ENCODE measurements at regions not wholly inside any gene's neighbourhood (a gene's known extent, or its start where the extent isn't known, plus 50 kb on each side); places are given as distances from the start of the nearest gene placed in this dataset.

DNA sequence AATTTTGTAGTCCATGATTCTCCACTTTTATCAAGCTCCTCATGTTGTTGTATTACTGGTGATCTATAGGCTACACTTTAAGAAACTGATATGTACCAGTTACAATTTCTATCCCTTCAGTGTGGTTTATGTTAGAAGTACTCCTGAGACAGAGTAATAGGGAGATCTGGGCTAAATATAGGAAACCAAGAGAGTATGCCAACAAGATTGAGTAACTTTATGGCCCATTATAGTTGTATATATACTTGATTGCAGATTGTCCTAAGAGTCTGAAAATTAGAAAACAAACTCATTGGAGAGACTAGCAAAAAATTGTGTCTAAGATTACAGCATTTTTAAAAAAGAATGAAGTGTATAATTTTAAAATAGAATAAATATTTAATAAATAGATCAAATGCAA is 605.6 kb downstream of the XIRP2 start:
- no peak overlapping the region for H3K4me3 Mint-ChIP-seq (ENCODE audit: unreplicated experiment)
- no peaks in the 10 kb centered on the region for H3K27me3 Mint-ChIP-seq (ENCODE audit: unreplicated experiment)
- TF ChIP-seq, protein P1, sequence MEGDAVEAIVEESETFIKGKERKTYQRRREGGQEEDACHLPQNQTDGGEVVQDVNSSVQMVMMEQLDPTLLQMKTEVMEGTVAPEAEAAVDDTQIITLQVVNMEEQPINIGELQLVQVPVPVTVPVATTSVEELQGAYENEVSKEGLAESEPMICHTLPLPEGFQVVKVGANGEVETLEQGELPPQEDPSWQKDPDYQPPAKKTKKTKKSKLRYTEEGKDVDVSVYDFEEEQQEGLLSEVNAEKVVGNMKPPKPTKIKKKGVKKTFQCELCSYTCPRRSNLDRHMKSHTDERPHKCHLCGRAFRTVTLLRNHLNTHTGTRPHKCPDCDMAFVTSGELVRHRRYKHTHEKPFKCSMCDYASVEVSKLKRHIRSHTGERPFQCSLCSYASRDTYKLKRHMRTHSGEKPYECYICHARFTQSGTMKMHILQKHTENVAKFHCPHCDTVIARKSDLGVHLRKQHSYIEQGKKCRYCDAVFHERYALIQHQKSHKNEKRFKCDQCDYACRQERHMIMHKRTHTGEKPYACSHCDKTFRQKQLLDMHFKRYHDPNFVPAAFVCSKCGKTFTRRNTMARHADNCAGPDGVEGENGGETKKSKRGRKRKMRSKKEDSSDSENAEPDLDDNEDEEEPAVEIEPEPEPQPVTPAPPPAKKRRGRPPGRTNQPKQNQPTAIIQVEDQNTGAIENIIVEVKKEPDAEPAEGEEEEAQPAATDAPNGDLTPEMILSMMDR (IDR thresholded peaks at IDR 0.05; ENCODE audit: unreplicated experiment) = no peak
- H3K27ac Mint-ChIP-seq (ENCODE audit: unreplicated experiment) = no peak overlapping the region
- no peaks in the 10 kb centered on the region for H3K36me3 Mint-ChIP-seq (ENCODE audit: low read depth, unreplicated experiment)
- peaks cover 6% of the 10 kb centered on the region for H3K4me1 Mint-ChIP-seq (ENCODE audit: unreplicated experiment)
- H3K9me3 Mint-ChIP-seq (ENCODE audit: unreplicated experiment) = no peaks in the 10 kb centered on the region
- DNase-seq (ENCODE audit: low spot score) = no peak

DNA sequence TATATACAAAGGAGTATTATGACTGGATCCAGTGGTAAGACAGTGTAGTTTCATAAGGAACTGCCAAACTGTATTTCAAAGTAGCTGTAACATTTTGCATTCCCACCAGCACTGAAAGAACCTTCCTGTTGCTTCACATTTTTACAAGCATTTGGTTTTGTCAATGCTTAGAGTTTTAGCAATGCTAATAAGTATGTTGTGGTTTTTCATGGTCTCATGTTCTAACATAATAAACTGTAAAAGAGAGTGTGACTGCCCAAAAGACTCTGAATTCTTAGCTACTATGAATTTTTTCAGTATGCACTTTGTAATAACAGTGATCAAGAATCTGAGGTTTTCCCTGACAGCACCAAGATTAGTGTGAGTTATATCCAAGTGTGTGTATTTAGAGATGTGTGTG is 604.2 kb downstream of the XIRP2 start:
- TF ChIP-seq, protein P1 (IDR thresholded peaks at IDR 0.05; ENCODE audit: unreplicated experiment) = no peak
- no peaks in the 10 kb centered on the region for H3K9me3 Mint-ChIP-seq (ENCODE audit: unreplicated experiment)
- H3K4me1 Mint-ChIP-seq (ENCODE audit: unreplicated experiment) = no peaks in the 10 kb centered on the region
- H3K4me3 Mint-ChIP-seq (ENCODE audit: unreplicated experiment) = no peak overlapping the region
- H3K36me3 Mint-ChIP-seq (ENCODE audit: low read depth, unreplicated experiment) = no peaks in the 10 kb centered on the region
- no peak for DNase-seq (ENCODE audit: low spot score)
- no peaks in the 10 kb centered on the region for H3K27me3 Mint-ChIP-seq (ENCODE audit: unreplicated experiment)
- no peak overlapping the region for H3K27ac Mint-ChIP-seq (ENCODE audit: unreplicated experiment)

DNA sequence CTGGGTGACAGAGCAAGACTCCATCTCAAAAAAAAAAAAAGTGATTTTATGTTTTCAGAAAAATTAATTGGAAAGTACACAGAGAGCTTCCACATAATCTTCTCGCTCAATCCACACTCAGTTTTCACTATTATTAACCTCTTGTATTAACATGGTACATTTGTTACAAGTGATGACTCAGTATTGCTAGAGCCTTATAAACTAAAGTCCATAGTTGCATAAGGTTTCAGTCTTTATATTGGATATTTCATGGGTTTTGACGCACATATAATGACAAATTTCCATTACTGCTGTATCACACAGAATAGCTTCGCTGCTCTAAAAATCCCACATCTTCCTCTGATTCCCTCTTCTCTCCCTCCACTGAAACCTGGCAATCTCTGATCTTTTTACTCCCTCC is 603.5 kb downstream of the XIRP2 start:
- Mint-ChIP-seq H3K36me3 (ENCODE audit: low read depth, unreplicated experiment) (no peaks in the 10 kb centered on the region), H3K4me1 (ENCODE audit: unreplicated experiment) (no peaks in the 10 kb centered on the region), H3K4me3 (ENCODE audit: unreplicated experiment) (no peak overlapping the region), H3K27ac (ENCODE audit: unreplicated experiment) (no peak overlapping the region), H3K27me3 (ENCODE audit: unreplicated experiment) (no peaks in the 10 kb centered on the region), H3K9me3 (ENCODE audit: unreplicated experiment) (no peaks in the 10 kb centered on the region)
- TF ChIP-seq, protein P1 (IDR thresholded peaks at IDR 0.05; ENCODE audit: unreplicated experiment) = no peak
- DNase-seq (ENCODE audit: low spot score) = no peak

DNA sequence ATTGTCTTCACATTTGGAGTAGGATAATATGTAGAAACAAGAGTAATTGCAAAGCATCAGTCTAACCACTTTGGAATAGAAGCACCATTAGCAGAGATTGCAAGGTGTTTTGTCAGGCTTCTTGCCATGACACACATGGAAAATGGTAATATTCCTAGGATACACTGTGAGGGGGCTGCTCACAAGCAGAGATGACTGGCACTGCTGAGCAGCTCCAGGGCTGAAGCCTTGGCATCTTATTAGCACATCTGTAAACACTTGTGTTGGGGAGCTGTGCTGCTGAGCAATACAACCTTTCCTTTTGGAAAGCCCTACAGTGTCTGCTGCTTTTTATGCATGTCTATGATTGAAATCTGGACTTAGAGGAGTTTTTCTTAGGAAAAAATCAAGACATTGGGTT is 602.2 kb downstream of the XIRP2 start:
- Mint-ChIP-seq H3K9me3 (ENCODE audit: unreplicated experiment) (no peaks in the 10 kb centered on the region), H3K36me3 (ENCODE audit: low read depth, unreplicated experiment) (no peaks in the 10 kb centered on the region), H3K27me3 (ENCODE audit: unreplicated experiment) (no peaks in the 10 kb centered on the region), H3K27ac (ENCODE audit: unreplicated experiment) (no peak overlapping the region), H3K4me3 (ENCODE audit: unreplicated experiment) (no peak overlapping the region), H3K4me1 (ENCODE audit: unreplicated experiment) (no peaks in the 10 kb centered on the region)
- TF ChIP-seq, protein P1 (IDR thresholded peaks at IDR 0.05; ENCODE audit: unreplicated experiment) = no peak
- no peak for DNase-seq (ENCODE audit: low spot score)

DNA sequence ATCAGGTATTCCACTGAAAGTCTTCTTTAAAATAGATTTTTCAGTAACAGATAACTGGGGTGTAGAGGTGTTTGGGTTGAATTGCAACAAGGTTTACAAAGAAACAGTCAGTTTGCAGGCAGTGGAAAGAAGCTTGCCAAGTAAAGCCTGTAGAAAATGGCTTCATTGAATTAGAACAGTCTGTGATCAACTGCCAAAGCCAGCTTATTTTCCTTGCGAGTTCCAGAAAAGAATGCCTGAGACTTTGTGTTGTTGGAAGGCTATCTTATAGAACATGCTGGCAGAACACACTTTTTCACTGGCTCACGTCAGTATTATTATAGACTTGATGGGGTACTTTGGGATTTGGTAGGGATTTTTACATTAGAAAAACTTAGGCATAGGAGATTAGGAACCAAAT is 601.0 kb downstream of the XIRP2 start:
- DNase-seq (ENCODE audit: low spot score) = no peak
- Mint-ChIP-seq H3K27ac (ENCODE audit: unreplicated experiment) (no peak overlapping the region), H3K4me1 (ENCODE audit: unreplicated experiment) (no peaks in the 10 kb centered on the region), H3K9me3 (ENCODE audit: unreplicated experiment) (no peaks in the 10 kb centered on the region), H3K27me3 (ENCODE audit: unreplicated experiment) (no peaks in the 10 kb centered on the region), H3K4me3 (ENCODE audit: unreplicated experiment) (no peak overlapping the region), H3K36me3 (ENCODE audit: low read depth, unreplicated experiment) (no peaks in the 10 kb centered on the region)
- TF ChIP-seq, protein P1 (IDR thresholded peaks at IDR 0.05; ENCODE audit: unreplicated experiment) = no peak

All from endothelial cell (in vitro differentiated cells).